ENCODE measurements at regions not wholly inside any gene's neighbourhood (a gene's known extent, or its start where the extent isn't known, plus 50 kb on each side); places are given as distances from the start of the nearest gene placed in this dataset.
A peak's percentile ranks its signal among the peaks of the same experiment; 100 is the strongest.

- Mint-ChIP-seq H3K27ac (no peak overlapping the region), H3K9me3 (peaks cover 17 to 19% of the 10 kb centered on the region in 2 donors), H3K36me3 (no peaks in the 10 kb centered on the region)
- no peak for DNase-seq (ENCODE audit: low spot score in 2 of 2)
- ATAC-seq, result no peak
These were observed 517.5 kb downstream of the RNF144B start for GRCh38 chr6:18904681-18905080.

GRCh38 chr6:18920701-18921100 is 533.6 kb downstream of the RNF144B start:
- DNase-seq (ENCODE audit: low spot score in 2 of 2) (no peak), ATAC-seq (no peak)
- Mint-ChIP-seq H3K27ac (no peak overlapping the region), H3K9me3 (peaks cover 7 to 14% of the 10 kb centered on the region in 2 donors), H3K36me3 (no peaks in the 10 kb centered on the region)

- DNase-seq (ENCODE audit: low spot score in 2 of 2), result no peak
- peaks cover 22 to 25% of the 10 kb centered on the region in 2 donors for H3K9me3 Mint-ChIP-seq
- H3K27ac Mint-ChIP-seq, result no peak overlapping the region
- H3K36me3 Mint-ChIP-seq, result no peaks in the 10 kb centered on the region
- ATAC-seq, result no peak
These were observed 543.9 kb downstream of the RNF144B start for GRCh38 chr6:18931086-18931485.

- DNase-seq (ENCODE audit: low spot score in 2 of 2) (no peak), ATAC-seq (no peak)
- H3K27ac Mint-ChIP-seq, result no peak overlapping the region
- H3K36me3 Mint-ChIP-seq, result no peaks in the 10 kb centered on the region
- H3K9me3 Mint-ChIP-seq, result peaks cover 10% of the 10 kb centered on the region in 2 donors
These were observed 571.0 kb downstream of the RNF144B start for GRCh38 chr6:18958146-18958545.

DNA sequence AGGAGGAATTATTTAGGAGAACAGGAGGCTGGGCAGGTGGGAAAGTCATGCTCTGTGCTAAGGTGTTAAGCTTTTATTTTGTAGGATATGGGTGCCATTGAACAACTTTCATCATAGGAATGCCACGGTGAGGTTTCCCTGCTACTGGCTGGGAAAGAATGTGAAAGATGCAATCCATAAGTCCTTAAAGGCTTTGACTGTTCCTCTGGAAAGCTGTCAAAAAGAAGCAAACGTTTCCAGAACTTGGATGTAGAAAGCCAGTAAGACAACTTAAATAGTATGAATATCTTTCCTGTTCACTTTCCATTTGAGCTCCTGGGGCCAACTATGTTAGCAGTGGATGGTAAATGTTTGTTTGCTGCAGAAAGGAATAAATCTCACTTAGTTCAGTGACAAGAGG is 574.4 kb downstream of the RNF144B start:
- Mint-ChIP-seq H3K27ac (no peak overlapping the region), H3K9me3 (peaks cover 14 to 22% of the 10 kb centered on the region in 2 donors), H3K36me3 (no peaks in the 10 kb centered on the region)
- ATAC-seq (no peak), DNase-seq (ENCODE audit: low spot score in 2 of 2) (no peak)

GRCh38 chr6:18962361-18962905 is 575.3 kb downstream of the RNF144B start:
- H3K36me3 Mint-ChIP-seq, result no peaks in the 10 kb centered on the region
- no peak for DNase-seq (ENCODE audit: low spot score in 2 of 2)

DNA sequence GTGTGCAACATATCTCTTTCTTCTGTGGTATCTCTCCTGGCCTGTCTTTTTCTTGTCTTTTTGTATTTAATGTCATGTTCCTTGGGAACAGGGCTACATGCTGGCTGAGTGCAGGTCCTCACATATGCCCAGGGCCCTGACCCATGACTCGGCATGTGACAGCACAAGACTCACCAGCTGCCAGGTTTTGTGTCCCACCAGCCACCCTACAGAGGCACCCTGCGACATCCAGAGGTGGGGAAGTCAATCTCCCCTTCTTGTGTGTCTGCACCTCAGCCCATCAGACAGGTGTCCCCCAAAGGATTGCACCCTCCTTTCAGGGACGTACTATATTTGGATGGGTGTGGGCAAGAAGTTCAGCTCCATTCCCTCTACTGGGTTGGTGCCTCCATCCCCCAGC is 576.3 kb downstream of the RNF144B start:
- H3K27ac Mint-ChIP-seq, result no peak overlapping the region
- H3K36me3 Mint-ChIP-seq, result no peaks in the 10 kb centered on the region
- DNase-seq (ENCODE audit: low spot score in 2 of 2) (no peak), ATAC-seq (no peak)
- H3K9me3 Mint-ChIP-seq, result peaks cover 22 to 29% of the 10 kb centered on the region in 2 donors

More at GRCh38 chr6:18962361-18962905, 575.3 kb downstream of the RNF144B start:
- no peak overlapping the region for H3K27ac Mint-ChIP-seq
- ATAC-seq, result no peak
- H3K9me3 Mint-ChIP-seq, result peaks cover 14 to 22% of the 10 kb centered on the region in 2 donors

GRCh38 chr6:18973251-18973650 is 586.1 kb downstream of the RNF144B start:
- Mint-ChIP-seq H3K9me3 (peaks cover 5 to 7% of the 10 kb centered on the region in 2 donors), H3K27ac (no peak overlapping the region), H3K36me3 (no peaks in the 10 kb centered on the region)
- no peak for DNase-seq (ENCODE audit: low spot score in 2 of 2)
- no peak for ATAC-seq

DNA sequence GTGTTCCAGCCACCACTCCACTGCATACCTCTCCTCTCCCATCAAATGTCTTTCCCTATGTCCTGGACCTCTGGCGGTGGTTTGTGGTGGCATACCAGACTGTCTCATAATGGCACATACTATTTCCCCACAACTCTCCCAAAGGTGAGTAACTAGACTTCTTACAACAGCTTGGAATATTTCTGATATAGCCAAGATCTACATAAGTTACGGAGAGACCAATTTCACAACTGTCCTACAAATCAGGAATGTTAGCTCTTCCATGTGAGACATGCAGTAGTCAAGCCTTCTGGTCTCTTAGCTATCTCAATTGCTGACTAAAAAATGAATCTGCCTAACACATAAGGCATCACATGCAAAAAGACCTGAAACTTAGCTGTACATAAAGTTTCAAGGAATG is 588.9 kb downstream of the RNF144B start:
- DNase-seq (ENCODE audit: low spot score in 2 of 2) (no peak), ATAC-seq (no peak)
- no peak overlapping the region for H3K27ac Mint-ChIP-seq
- H3K9me3 Mint-ChIP-seq, result peaks cover 5 to 8% of the 10 kb centered on the region in 2 donors
- H3K36me3 Mint-ChIP-seq, result no peaks in the 10 kb centered on the region

DNA sequence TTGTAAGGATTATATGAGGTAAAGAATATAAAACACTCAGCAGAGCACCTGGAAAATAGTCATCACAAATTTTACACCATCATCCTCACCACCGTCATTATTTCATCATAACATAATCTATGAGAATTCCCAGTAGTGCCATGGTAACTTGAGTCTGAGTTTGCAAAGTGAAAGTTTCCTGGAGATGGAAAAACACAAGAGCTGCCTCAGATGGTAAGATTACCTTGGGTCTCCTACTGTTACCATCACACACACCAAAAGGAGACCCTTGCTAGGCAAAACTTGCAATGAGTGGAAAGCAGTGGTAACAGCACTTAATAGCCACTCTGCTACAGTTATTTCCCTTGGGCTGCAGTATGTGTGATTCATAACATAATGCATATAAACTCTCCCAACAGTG is 589.8 kb downstream of the RNF144B start:
- no peak for DNase-seq (ENCODE audit: low spot score in 2 of 2)
- Mint-ChIP-seq H3K9me3 (peaks cover 5 to 11% of the 10 kb centered on the region in 2 donors), H3K27ac (no peak overlapping the region), H3K36me3 (no peaks in the 10 kb centered on the region)
- no peak for ATAC-seq

- DNase-seq (ENCODE audit: low spot score in 2 of 2) (no peak), ATAC-seq (no peak)
- Mint-ChIP-seq H3K36me3 (no peaks in the 10 kb centered on the region), H3K9me3 (peaks cover 5 to 16% of the 10 kb centered on the region in 2 donors), H3K27ac (no peak overlapping the region)
These were observed 591.4 kb downstream of the RNF144B start for GRCh38 chr6:18978337-18979128.

GRCh38 chr6:18985061-18985460 is 597.9 kb downstream of the RNF144B start:
- Mint-ChIP-seq H3K27ac (no peak overlapping the region), H3K9me3 (peaks cover 4 to 9% of the 10 kb centered on the region in 2 donors), H3K36me3 (no peaks in the 10 kb centered on the region)
- ATAC-seq, result no peak
- no peak for DNase-seq (ENCODE audit: low spot score in 2 of 2)

- ATAC-seq (no peak), DNase-seq (ENCODE audit: low spot score in 2 of 2) (no peak)
- Mint-ChIP-seq H3K9me3 (peaks cover 4 to 9% of the 10 kb centered on the region in 2 donors), H3K36me3 (no peaks in the 10 kb centered on the region), H3K27ac (no peak overlapping the region)
These were observed 598.8 kb downstream of the RNF144B start for GRCh38 chr6:18985996-18986395.

- H3K36me3 Mint-ChIP-seq, result no peaks in the 10 kb centered on the region
- no peak for DNase-seq (ENCODE audit: low spot score in 2 of 2)
- peaks cover 0 to 4% of the 10 kb centered on the region in 2 donors for H3K9me3 Mint-ChIP-seq
- no peak overlapping the region for H3K27ac Mint-ChIP-seq
- no peak for ATAC-seq
These were observed 601.5 kb downstream of the RNF144B start for GRCh38 chr6:18988636-18989035.

DNA sequence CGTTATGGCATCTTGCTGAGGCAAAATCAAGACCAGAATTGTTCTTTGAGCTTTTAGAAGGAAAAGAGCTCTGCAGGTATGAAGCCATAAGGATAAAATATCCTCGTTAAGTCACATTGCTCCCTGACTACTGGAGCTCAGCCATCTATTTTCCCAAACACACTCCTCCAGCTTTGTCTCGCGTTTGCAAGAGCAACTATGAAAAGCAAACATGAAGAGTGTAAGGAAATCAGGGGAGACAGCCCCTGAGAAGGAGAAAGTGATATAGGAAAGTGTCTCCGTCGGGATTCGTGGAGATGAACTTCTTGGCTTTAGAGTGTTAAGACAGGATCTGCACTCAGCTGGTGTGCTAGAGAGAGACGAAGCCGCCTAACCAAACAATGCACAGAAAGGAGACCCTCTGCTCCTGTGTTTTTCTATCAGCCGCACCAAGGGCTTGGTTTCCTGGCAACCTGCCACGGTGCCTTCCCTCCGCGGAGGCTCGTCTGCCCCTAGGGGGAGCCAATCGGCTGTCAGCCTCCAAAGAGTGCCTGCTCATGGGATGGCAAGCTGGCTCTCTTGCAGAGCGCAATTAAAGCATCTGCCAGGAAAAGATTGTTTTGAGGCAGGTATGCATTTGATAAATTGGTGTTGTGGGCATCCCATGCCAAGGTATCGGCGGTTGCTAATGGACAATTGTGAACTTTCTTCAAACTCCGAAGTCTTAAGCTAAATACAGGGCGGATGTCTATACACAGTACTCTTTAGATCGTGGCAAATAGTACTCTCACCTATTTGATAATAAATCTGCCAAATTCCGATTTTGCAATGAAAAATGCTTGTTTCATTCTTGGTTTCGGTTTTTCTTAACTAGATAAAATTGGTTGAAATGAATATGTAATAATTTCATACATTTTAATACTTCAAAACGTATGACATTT is 603.2 kb downstream of the RNF144B start:
- H3K27ac Mint-ChIP-seq, result no peak overlapping the region
- no peaks in the 10 kb centered on the region for H3K36me3 Mint-ChIP-seq
- peaks cover 0 to 10% of the 10 kb centered on the region in 2 donors for H3K9me3 Mint-ChIP-seq
- DNase-seq (ENCODE audit: low spot score in 2 of 2) (peak in 1 of 2 donors; percentile 50), ATAC-seq (peak in 1 of 2 donors; percentile 44)

DNA sequence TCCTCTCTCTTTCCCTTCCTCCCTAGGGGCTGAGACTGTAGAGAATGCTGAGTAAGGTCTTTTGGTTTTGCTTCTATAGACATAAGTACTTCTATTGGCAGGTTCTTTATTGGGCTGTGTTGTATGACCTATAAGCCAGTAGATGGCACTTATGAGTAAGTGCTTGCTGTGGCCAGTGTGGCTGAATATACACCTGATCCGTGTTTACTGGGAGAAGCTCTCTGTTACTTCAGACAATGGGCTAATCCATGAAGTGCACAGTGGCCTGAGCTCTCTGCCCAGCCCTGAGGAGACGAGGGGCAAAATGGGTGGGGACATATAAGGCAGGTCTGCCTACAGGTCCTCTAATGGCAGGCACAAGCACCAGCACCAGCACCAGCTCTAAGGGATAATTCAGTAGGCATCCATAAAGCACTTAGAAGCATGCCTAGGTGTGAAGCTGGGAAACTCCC is 610.3 kb downstream of the RNF144B start:
- H3K27ac Mint-ChIP-seq, result no peak overlapping the region
- peaks cover 14 to 26% of the 10 kb centered on the region in 2 donors for H3K9me3 Mint-ChIP-seq
- no peak for ATAC-seq
- H3K36me3 Mint-ChIP-seq, result peaks cover 0 to 7% of the 10 kb centered on the region in 2 donors
- DNase-seq (ENCODE audit: low spot score in 2 of 2), result no peak

All from activated naive CD4-positive, alpha-beta T cell treated with anti-CD3 and anti-CD28 coated beads, Interleukin-2, amount 50 U/mL, for 72 hours (primary cell).